Esophagus squamous epithelium (tissue), 4 donors: ENCODE measurements at regions not wholly inside any gene's neighbourhood (a gene's known extent, or its start where the extent isn't known, plus 50 kb on each side); places are given as distances from the start of the nearest gene placed in this dataset.

Experiments used
- CTCF ChIP-seq, 6 experiments: fragments of 450-650 bp in 4 of 6; fragments of 200-600 bp in 2 of 6; sonication (generic) in 2 of 6; IDR thresholded peaks; one replicate each; pipeline ENCODE4 v1.5.1; 2016 to 2019; ENCODE audit warnings: antibody characterized with exemption in 6 of 6, mild to moderate bottlenecking in 4 of 6, moderate library complexity in 4 of 6
- POLR2A ChIP-seq, 4 donors: fragments of 450-650 bp; IDR thresholded peaks; one replicate each; pipeline ENCODE4 v1.6.1; 2017; ENCODE audit warnings: antibody characterized with exemption in 4 of 4, mild to moderate bottlenecking in 4 of 4, moderate library complexity in 3 of 4

GRCh38 chr7:90081621-90082020, 72.6 kb upstream of the STEAP1 start:
- no peak for TF ChIP-seq CTCF (IDR thresholded peaks at IDR 0.05)
- TF ChIP-seq POLR2A (IDR thresholded peaks at IDR 0.05): no peak
